HG03520 (cell line): ENCODE measurements at regions not wholly inside any gene's neighbourhood (a gene's known extent, or its start where the extent isn't known, plus 50 kb on each side); places are given as distances from the start of the nearest gene placed in this dataset.

ENCODE experiments used
- ATAC-seq: cut with Tn5 transposase; IDR thresholded peaks from one replicate; pipeline ENCODE4 v1.9.1; 2021; ENCODE audit warnings: mild to moderate bottlenecking, moderate library complexity; ENCODE audit not compliant: unreplicated experiment

GRCh38 chr3:66133050-66133757, 87.6 kb upstream of the SLC25A26 start:
- no peak for ATAC-seq

- no peak for ATAC-seq
These were observed 89.9 kb upstream of the MAGI1 start for GRCh38 chr3:66128623-66129022.

GRCh38 chr3:66121318-66121717, 82.6 kb upstream of the MAGI1 start:
- no peak for ATAC-seq

GRCh38 chr3:66115858-66116654, 77.3 kb upstream of the MAGI1 start:
- ATAC-seq: no peak

GRCh38 chr3:66113542-66113941, 74.8 kb upstream of the MAGI1 start:
- ATAC-seq: no peak

- ATAC-seq: no peak
These were observed 72.1 kb upstream of the MAGI1 start for GRCh38 chr3:66110840-66111239.

GRCh38 chr3:66107855-66108254, 69.1 kb upstream of the MAGI1 start:
- no peak for ATAC-seq

- peak; percentile 68 for ATAC-seq
These were observed 68.1 kb upstream of the MAGI1 start for GRCh38 chr3:66106788-66107187.

- ATAC-seq: no peak
These were observed 65.8 kb upstream of the MAGI1 start for GRCh38 chr3:66104535-66104934.

GRCh38 chr3:66103729-66104128, 65.0 kb upstream of the MAGI1 start:
- no peak for ATAC-seq

GRCh38 chr3:66101901-66102300, 63.2 kb upstream of the MAGI1 start:
- ATAC-seq: no peak

GRCh38 chr3:66099541-66100065, 60.9 kb upstream of the MAGI1 start:
- no peak for ATAC-seq

- no peak for ATAC-seq
These were observed 59.7 kb upstream of the MAGI1 start for GRCh38 chr3:66098436-66098835.

- ATAC-seq: no peak
These were observed 58.9 kb upstream of the MAGI1 start for GRCh38 chr3:66097647-66098046.

GRCh38 chr3:66095295-66096001, 56.7 kb upstream of the MAGI1 start:
- no peak for ATAC-seq

GRCh38 chr3:66093981-66094380, 55.3 kb upstream of the MAGI1 start:
- ATAC-seq: no peak

GRCh38 chr3:66092175-66092995, 53.7 kb upstream of the MAGI1 start:
- ATAC-seq: no peak
